ENCODE measurements at regions not wholly inside any gene's neighbourhood (a gene's known extent, or its start where the extent isn't known, plus 50 kb on each side); places are given as distances from the start of the nearest gene placed in this dataset.
A peak's percentile ranks its signal among the peaks of the same experiment; 100 is the strongest.

DNA sequence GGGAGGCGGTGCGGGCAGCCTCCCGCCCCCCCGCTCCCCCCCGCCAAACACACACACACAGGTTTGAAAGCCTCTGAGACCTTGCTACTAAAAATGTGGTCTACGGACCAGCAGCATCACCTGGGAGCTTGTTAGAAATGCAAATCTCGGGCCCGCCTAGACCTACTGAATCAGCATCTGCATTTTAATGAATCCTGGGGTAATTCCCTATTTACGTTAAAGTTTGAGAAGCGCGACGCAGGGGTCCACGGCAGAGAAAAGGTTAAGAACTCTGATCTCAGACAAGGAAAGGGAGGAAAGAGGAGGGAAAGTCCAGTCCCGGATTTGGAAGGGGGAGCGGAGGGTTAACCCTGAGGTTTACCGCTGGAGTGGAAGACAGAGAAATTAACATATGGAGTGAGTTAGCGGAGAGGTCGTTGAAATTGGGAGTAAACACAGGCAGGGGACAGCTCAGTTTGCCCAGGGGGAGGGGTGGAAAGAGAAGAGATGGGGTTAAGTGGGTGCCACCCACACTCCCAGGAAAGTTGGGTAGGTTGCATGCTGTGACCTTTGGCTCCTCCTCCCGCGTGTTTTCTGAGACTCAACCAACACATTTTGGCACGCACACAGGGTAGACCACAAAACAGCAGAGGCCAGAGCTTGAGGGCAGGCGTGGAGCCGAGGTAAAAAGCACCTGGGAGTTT is 483.6 kb downstream of the BCOR start:
- H3K36me3 Mint-ChIP-seq, result no peaks in the 10 kb centered on the region
- peak overlapping the region; percentile 96 for H3K27ac Mint-ChIP-seq
- peaks cover 32% of the 10 kb centered on the region for H3K4me1 Mint-ChIP-seq
- peaks cover 14% of the 10 kb centered on the region for H3K9me3 Mint-ChIP-seq
- peaks cover 55% of the 10 kb centered on the region for H3K27me3 Mint-ChIP-seq
- peak; percentile 86 for ATAC-seq
- peak overlapping the region; percentile 83 for H3K4me3 Mint-ChIP-seq

DNA sequence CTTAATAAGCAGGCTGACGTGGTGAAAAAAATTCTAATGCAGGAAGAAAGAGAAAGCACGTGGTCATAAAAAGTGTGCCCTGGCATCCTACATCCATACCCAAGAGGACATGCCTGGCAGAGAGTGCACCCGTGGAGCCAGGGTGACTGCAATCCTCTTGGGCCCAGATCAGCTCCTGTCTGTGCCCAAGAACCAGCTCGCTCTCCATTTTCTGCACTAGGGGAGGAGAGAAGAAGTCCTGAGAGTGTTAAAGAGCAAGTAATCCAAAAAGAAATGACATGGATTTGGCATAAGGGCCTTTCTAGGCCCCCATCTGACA is 483.1 kb downstream of the BCOR start:
- peak overlapping the region; percentile 83 for H3K4me3 Mint-ChIP-seq
- no peak for ATAC-seq
- peak overlapping the region; percentile 96 for H3K27ac Mint-ChIP-seq

GRCh38 chrX:39616098-39616729 is 481.5 kb downstream of the BCOR start:
- H3K27me3 Mint-ChIP-seq, result peaks cover 46% of the 10 kb centered on the region
- peaks cover 32% of the 10 kb centered on the region for H3K4me1 Mint-ChIP-seq
- H3K9me3 Mint-ChIP-seq, result peaks cover 16% of the 10 kb centered on the region
- H3K36me3 Mint-ChIP-seq, result no peaks in the 10 kb centered on the region
- peak overlapping the region; percentile 71 for H3K27ac Mint-ChIP-seq
- no peak overlapping the region for H3K4me3 Mint-ChIP-seq
- ATAC-seq, result peak; percentile 58

More for the DNA sequence above, 483.1 kb downstream of the BCOR start:
- Mint-ChIP-seq H3K9me3 (peaks cover 14% of the 10 kb centered on the region), H3K36me3 (no peaks in the 10 kb centered on the region), H3K27me3 (peaks cover 59% of the 10 kb centered on the region), H3K4me1 (peaks cover 32% of the 10 kb centered on the region)

DNA sequence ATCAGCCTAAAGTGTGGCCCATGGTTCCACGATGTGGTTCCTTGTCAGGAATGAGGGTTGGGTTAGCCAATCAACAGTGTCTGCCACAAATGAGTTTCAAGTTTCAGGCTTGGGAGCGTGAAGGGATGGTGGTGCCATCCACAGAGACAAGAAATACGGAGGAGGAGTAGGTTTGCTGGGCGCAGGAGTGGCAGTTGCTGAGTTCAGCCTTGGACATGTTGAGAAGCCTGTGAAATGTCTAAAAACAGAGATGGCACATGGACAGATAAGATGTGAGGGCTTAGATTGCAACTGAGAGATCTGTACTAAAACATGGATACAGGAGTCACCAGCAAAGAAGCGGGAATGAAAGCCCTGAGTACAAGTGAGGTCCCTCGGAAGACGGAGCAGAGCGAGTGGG is 481.0 kb downstream of the BCOR start:
- peaks cover 32% of the 10 kb centered on the region for H3K4me1 Mint-ChIP-seq
- H3K36me3 Mint-ChIP-seq, result no peaks in the 10 kb centered on the region
- H3K9me3 Mint-ChIP-seq, result peaks cover 16% of the 10 kb centered on the region
- H3K27me3 Mint-ChIP-seq, result peaks cover 42% of the 10 kb centered on the region
- no peak overlapping the region for H3K4me3 Mint-ChIP-seq
- no peak for ATAC-seq
- peak overlapping the region; percentile 71 for H3K27ac Mint-ChIP-seq

- peaks cover 19% of the 10 kb centered on the region for H3K9me3 Mint-ChIP-seq
- peaks cover 27% of the 10 kb centered on the region for H3K4me1 Mint-ChIP-seq
- no peak overlapping the region for H3K27ac Mint-ChIP-seq
- H3K36me3 Mint-ChIP-seq, result no peaks in the 10 kb centered on the region
- no peak for ATAC-seq
- H3K4me3 Mint-ChIP-seq, result no peak overlapping the region
- H3K27me3 Mint-ChIP-seq, result peaks cover 42% of the 10 kb centered on the region
Measured at GRCh38 chrX:39618178-39618577, 479.6 kb downstream of the BCOR start.

DNA sequence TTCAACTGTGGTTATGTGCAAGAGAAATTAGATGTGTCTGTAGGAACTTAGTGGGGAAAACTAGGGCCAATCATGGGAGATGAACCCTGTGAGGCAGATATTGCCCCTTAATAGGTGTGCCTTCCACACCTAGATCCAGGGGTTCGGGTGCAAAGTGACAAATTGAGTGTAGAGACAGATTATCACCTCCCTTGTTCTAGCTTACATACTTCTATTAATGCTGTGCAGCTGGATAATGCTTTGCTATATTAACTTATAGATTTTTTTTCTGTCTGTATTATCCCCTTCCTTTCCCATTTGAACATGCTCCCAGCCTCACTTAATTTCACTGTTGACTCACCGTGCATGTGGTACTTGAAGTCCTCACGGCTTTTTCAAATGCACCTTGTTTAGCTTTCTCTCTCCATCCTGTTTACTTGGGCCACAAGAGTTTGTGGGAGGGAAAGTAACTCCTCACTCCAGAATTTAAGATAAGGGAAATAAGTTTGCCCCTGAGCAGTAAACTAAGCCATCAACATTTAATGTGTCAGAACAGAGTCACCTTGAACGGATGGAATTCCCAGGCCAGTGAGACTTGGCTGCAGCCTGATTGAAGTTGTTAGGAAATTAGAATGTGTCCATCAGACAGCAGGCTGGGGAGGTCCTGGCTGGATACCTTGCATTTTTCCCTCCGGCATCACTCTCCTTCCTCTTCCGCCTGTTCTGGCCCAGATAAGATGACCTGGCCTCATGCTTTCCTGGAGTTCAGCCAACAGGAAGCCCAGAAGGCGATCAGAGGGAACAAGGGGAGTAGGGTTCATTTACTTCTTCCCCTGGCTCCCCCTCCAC is 478.4 kb downstream of the BCOR start:
- peaks cover 20% of the 10 kb centered on the region for H3K9me3 Mint-ChIP-seq
- no peak overlapping the region for H3K27ac Mint-ChIP-seq
- peaks cover 15% of the 10 kb centered on the region for H3K4me1 Mint-ChIP-seq
- H3K4me3 Mint-ChIP-seq, result no peak overlapping the region
- peaks cover 32% of the 10 kb centered on the region for H3K27me3 Mint-ChIP-seq
- ATAC-seq, result no peak
- no peaks in the 10 kb centered on the region for H3K36me3 Mint-ChIP-seq

GRCh38 chrX:39624166-39624565 is 473.6 kb downstream of the BCOR start:
- Mint-ChIP-seq H3K4me3 (no peak overlapping the region), H3K36me3 (no peaks in the 10 kb centered on the region), H3K27me3 (peaks cover 26% of the 10 kb centered on the region), H3K9me3 (peaks cover 9% of the 10 kb centered on the region), H3K4me1 (no peaks in the 10 kb centered on the region), H3K27ac (no peak overlapping the region)
- ATAC-seq, result no peak

GRCh38 chrX:39625810-39626209 is 471.9 kb downstream of the BCOR start:
- Mint-ChIP-seq H3K9me3 (peaks cover 7% of the 10 kb centered on the region), H3K36me3 (no peaks in the 10 kb centered on the region), H3K4me3 (no peak overlapping the region), H3K27ac (no peak overlapping the region), H3K27me3 (peaks cover 30% of the 10 kb centered on the region), H3K4me1 (no peaks in the 10 kb centered on the region)
- ATAC-seq, result no peak

DNA sequence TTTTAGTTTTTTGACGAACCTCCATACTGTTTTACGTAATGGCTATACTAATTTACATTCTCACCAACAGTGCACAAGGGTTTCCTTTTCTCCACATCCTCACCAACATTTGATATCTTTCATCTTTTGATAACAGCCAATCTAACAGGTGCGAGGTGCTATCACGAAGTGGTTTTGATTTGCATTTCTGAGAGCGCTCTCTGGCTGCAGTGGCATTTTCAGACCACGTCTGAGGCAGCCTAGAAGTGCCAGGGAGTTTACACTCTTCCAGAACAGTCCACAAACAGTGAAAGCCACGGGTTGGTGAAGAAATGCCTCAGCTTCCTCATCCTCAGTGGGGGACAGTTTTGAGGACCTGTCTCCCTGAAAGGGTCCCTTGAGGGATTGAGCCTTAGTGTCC is 471.0 kb downstream of the BCOR start:
- ATAC-seq, result no peak
- no peak overlapping the region for H3K4me3 Mint-ChIP-seq
- H3K9me3 Mint-ChIP-seq, result peaks cover 7% of the 10 kb centered on the region
- H3K27ac Mint-ChIP-seq, result no peak overlapping the region
- H3K4me1 Mint-ChIP-seq, result no peaks in the 10 kb centered on the region
- H3K36me3 Mint-ChIP-seq, result no peaks in the 10 kb centered on the region
- peaks cover 39% of the 10 kb centered on the region for H3K27me3 Mint-ChIP-seq

GRCh38 chrX:39627257-39627656 is 470.5 kb downstream of the BCOR start:
- ATAC-seq, result no peak
- peaks cover 40% of the 10 kb centered on the region for H3K27me3 Mint-ChIP-seq
- no peaks in the 10 kb centered on the region for H3K4me1 Mint-ChIP-seq
- H3K27ac Mint-ChIP-seq, result no peak overlapping the region
- no peaks in the 10 kb centered on the region for H3K36me3 Mint-ChIP-seq
- H3K9me3 Mint-ChIP-seq, result peaks cover 4% of the 10 kb centered on the region
- H3K4me3 Mint-ChIP-seq, result no peak overlapping the region

- Mint-ChIP-seq H3K4me3 (no peak overlapping the region), H3K9me3 (peaks cover 4% of the 10 kb centered on the region), H3K27me3 (peaks cover 40% of the 10 kb centered on the region), H3K4me1 (no peaks in the 10 kb centered on the region), H3K27ac (no peak overlapping the region), H3K36me3 (no peaks in the 10 kb centered on the region)
- no peak for ATAC-seq
Measured at GRCh38 chrX:39629001-39629400, 468.8 kb downstream of the BCOR start.

- Mint-ChIP-seq H3K27me3 (peaks cover 40% of the 10 kb centered on the region), H3K4me1 (no peaks in the 10 kb centered on the region), H3K9me3 (no peaks in the 10 kb centered on the region), H3K36me3 (no peaks in the 10 kb centered on the region), H3K4me3 (no peak overlapping the region), H3K27ac (no peak overlapping the region)
- no peak for ATAC-seq
Measured at GRCh38 chrX:39630344-39630743, 467.4 kb downstream of the BCOR start.

- Mint-ChIP-seq H3K36me3 (no peaks in the 10 kb centered on the region), H3K27ac (no peak overlapping the region), H3K9me3 (no peaks in the 10 kb centered on the region), H3K4me3 (no peak overlapping the region), H3K27me3 (peaks cover 40% of the 10 kb centered on the region), H3K4me1 (no peaks in the 10 kb centered on the region)
- ATAC-seq, result no peak
Measured at GRCh38 chrX:39631276-39632229, 466.2 kb downstream of the BCOR start.

GRCh38 chrX:39633293-39633692 is 464.5 kb downstream of the BCOR start:
- H3K4me3 Mint-ChIP-seq, result no peak overlapping the region
- H3K27ac Mint-ChIP-seq, result no peak overlapping the region
- H3K4me1 Mint-ChIP-seq, result no peaks in the 10 kb centered on the region
- H3K9me3 Mint-ChIP-seq, result no peaks in the 10 kb centered on the region
- no peak for ATAC-seq
- H3K36me3 Mint-ChIP-seq, result no peaks in the 10 kb centered on the region
- peaks cover 23% of the 10 kb centered on the region for H3K27me3 Mint-ChIP-seq

GRCh38 chrX:39636481-39636880 is 461.3 kb downstream of the BCOR start:
- H3K27me3 Mint-ChIP-seq, result peaks cover 11% of the 10 kb centered on the region
- H3K4me1 Mint-ChIP-seq, result peaks cover 6% of the 10 kb centered on the region
- H3K4me3 Mint-ChIP-seq, result no peak overlapping the region
- H3K9me3 Mint-ChIP-seq, result peaks cover 3% of the 10 kb centered on the region
- no peaks in the 10 kb centered on the region for H3K36me3 Mint-ChIP-seq
- H3K27ac Mint-ChIP-seq, result no peak overlapping the region
- ATAC-seq, result no peak

Measured in stimulated activated memory B cell treated with anti-CD40 and anti-IgM and Interleukin-4, amounts not matched to agents 10 μg/mL and 1 μg/mL and 100 μg/mL, for 72 hours (primary cell).